Embryonic facial prominence (tissue), 1 donor: ENCODE measurements at regions not wholly inside any gene's neighbourhood (a gene's known extent, or its start where the extent isn't known, plus 50 kb on each side); places are given as distances from the start of the nearest gene placed in this dataset.

ENCODE experiments used
- DNase-seq: peaks from one replicate; pipeline ENCODE4 v3.0.0-alpha.2; 2016; ENCODE audit errors: extremely low spot score

DNA sequence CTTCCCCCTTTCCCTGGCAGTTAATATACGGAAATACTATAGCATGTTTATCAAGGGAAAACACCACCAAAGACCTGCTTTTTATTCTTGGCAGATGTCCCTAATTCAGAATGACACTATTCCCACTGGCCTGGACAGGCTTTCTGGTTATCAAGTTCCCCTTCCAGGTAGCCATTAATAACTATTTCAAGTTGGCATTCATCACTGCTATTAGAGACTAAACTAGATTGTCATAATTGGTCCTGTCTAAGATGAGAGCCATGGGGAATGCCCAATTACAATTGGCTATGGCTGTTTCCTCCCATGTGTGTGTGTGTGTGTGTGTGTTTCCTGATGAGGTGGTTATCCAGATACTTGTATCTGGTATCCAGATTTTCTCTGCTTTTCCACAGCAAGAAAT is 608.1 kb downstream of the SQOR start:
- DNase-seq: no peak

GRCh38 chr15:46251903-46252302 is 617.1 kb downstream of the SQOR start:
- DNase-seq: no peak

- DNase-seq: no peak
Measured at GRCh38 chr15:46258056-46258455, 623.2 kb downstream of the SQOR start.

DNA sequence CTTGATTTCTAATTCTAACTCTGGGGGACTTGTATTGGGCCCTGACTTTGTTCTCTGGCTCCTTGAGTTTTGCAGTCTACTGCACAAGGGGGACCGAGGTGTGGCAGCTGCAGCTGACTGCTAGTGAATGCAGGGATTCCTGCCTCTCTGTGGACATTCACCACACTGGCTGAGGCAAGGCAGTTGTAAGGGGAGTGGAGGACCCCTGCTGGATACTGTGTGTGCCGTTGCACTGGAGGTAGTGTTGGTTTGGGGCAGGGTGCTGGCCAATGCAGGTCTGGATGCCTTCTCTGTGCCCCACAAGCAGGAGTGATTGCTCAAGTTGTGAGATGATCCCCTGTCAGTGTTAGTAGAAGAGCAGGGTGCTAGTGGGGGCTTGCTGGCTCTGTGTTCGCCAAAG is 626.1 kb downstream of the SQOR start:
- no peak for DNase-seq

- no peak for DNase-seq
Measured at GRCh38 chr15:46265664-46266347, 631.0 kb downstream of the SQOR start.

DNA sequence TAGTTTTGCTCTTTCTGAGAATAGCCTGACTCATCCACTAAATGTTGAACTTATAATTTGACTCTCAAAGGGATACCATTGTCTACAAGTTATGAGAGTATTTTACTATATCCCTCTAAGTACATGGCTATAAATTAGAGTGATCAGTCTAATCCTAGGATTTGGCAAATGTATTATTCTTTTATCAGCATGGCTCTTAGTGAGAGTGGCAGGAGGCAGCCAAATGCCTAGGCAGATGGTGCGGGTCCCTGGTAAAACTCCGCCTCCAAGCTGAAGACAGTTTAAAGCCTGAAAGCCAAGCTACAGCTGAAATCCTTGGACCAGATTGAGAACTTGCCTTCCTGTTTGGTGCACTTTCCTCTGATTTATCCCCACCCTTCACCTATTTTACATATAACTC is 631.8 kb downstream of the SQOR start:
- no peak for DNase-seq

DNA sequence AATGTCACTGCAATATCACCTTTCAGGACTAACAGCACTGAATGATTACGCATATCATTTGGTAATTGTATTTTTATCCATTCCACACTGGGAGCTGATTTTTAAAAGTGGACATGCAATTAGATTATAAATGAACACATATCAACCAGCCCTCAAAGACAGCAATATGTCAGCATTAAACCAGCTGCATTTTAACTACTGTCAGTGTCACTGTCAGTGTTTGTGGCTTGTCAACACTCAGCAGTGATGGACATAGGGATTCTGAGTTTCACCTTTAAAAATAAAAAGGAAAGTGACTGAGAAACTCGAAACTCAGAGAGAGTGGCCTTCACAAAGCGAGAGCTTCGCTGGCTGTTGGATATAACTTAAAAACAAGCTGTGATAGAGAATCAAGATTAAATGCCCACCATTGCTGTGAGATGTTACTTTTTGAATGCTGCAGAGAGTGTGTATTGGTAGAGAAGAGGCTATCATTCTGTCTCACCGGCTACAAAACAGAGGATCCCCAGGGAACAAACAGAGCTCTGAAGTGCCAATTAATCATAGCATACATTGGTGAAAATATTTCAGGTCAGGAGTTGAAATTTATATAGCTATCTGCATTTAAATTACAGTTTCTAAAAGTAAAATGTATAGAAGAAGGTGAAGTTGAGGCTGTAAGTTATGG is 635.8 kb downstream of the SQOR start:
- no peak for DNase-seq

DNA sequence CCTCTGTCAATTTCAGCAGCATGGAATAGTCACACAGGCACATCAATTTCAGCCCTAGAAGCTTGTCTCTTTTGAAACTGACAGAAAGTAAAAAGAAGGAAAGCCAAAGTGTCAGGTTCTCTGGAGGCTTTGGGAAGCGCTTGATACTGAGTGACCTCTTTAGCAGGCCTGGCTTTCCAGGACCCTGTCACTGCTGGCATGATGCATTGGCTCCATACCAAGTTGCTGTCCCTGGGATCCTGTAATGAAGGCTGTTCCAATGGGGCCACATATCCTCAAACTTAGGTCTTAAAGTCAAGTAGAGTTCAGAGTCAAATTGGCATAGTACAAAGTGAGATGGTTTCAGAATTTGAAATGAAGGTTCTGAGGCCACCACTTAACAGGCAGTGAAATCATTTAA is 640.9 kb downstream of the SQOR start:
- no peak for DNase-seq

DNA sequence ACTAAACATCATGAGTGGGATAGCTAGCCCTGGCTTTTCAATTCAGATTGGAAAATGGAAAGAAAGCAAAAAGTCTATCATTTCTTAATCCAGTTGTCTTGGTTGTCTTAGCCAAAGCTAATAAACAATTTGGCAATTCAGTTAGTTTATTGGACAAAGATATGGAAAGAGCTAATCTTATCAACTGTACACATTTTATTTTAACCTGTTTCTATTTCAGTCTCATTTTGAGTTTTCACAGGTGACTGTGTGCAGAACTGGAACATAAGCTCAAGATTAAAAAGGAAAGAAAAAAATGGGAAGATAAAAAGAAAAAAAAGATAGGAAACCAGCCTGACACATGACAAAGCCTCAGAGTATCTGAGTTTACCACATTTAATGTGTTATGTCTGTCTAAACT is 642.6 kb downstream of the SQOR start:
- no peak for DNase-seq

DNA sequence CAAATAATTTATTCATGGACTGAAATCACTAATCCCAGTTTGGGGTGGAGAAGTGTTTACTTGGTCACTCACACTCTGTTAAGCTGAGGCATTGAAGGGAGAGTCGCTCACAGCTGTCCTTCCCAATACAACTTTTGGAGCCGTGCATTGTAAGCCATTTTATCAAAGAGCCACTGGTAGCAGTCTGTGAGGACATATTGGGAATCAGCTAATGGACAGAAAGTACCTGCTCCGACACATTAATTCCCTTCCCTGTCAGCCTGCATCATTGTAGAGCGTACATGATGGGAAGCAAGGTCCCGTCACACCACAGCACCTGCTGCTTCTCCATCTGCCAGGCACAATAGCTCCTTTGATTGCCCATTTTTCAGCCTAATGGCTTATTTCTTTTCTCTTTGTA is 643.2 kb downstream of the SQOR start:
- no peak for DNase-seq

GRCh38 chr15:46278486-46279090 is 643.8 kb downstream of the SQOR start:
- no peak for DNase-seq

GRCh38 chr15:46280762-46281542 is 646.1 kb downstream of the SQOR start:
- no peak for DNase-seq

- no peak for DNase-seq
Measured at GRCh38 chr15:46293550-46293949, 658.7 kb downstream of the SQOR start.

DNA sequence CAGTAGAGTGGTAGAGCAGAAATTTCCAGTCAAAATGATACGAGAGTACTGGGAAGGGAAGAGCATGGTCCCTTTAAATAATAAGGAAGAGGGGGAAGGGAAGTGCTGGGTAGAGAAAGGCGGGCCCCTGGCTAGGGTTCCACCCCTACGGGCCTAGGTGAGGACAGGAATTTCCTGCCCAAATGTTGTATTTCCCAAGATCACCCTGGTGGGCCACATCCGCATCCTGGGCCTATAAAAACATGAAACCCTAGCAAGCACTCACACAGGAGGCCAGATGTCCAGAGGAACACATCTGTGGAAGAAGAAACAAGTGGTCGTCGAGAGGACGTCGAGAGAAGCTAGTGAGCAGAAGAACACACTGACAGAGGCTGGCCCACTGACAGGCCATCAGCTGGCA is 661.2 kb downstream of the SQOR start:
- DNase-seq: no peak

DNA sequence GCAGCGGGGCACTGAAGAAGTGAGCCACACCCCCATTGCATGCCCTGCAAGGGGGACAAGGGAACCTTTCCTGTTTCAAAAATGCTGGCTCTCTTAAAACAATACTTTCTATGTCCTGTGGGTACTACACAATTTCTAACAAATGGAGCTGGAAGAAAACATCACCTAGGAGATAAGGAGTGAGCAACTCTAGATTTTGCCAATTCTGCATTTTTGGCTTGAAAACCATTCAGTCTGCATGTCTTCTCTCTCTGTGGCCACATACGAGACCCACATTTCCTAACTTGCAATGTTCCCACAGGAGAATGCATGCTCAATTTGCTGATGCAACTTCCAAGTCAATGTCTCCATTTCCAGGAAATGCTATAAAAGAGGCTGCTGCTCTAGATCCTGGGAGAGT is 662.0 kb downstream of the SQOR start:
- DNase-seq: no peak

DNA sequence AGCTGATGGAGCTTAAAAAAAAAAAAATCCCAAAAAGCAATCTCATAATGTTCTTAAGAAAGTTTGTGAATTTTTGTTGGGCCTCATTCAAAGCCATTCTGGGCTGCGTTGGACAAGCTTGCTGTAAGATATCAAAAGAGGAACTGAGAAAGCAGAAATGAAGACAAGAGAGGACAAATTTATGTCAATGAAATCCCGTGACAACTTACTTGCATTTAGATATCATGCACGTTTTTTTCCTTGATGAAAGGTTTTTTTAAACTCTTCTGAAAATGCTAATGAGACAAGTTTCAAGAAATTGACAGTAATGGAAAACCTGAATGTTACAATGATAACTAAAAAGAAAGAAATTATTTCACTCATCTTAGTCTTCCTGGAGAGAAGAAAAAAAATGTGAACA is 662.9 kb downstream of the SQOR start:
- DNase-seq: no peak

DNA sequence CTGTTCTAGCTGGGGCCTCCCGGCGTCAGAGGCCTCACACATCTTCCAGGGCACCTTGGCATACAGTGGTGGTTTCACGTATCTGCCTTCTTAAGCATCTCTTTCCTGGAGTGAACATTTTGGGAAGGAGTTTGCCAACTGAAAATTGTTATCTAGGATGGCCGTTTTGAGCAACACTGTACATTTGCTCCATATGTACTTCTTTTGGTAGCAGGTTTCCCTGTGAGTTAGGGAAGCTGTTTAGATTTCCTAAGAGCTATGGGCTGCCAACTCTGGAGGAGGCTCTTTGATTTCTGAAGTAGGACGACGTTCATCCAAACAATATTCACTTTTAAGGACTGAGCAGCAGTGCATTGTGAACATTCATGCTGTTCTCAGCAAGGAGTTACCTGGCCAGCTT is 665.9 kb downstream of the SQOR start:
- no peak for DNase-seq

- no peak for DNase-seq
Measured at GRCh38 chr15:46301291-46301690, 666.5 kb downstream of the SQOR start.

- no peak for DNase-seq
Measured at GRCh38 chr15:46301826-46302225, 667.0 kb downstream of the SQOR start.

DNA sequence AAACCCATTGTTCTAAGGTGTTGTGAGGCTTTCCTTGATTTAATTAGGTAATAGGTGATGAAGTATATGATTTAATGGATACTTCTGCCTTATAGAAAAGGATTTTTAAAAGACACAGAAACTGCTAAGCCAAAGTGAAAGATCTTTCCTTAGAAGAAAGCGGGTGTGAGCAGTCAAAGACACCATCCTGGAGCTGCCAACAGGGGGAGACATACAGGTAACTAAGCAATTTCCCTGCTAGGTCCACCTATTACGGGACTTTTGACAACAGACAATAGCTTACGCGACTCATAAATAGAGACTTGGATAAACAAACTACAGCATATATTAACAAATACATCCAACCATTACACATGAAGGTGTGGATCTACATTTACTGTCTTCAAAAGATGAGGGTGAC is 669.5 kb downstream of the SQOR start:
- DNase-seq: no peak

GRCh38 chr15:46307746-46308145 is 672.9 kb downstream of the SQOR start:
- no peak for DNase-seq

GRCh38 chr15:46309914-46310313 is 675.1 kb downstream of the SQOR start:
- no peak for DNase-seq
